SW480 (cell line): ENCODE measurements at regions not wholly inside any gene's neighbourhood (a gene's known extent, or its start where the extent isn't known, plus 50 kb on each side); places are given as distances from the start of the nearest gene placed in this dataset.
A peak's percentile ranks its signal among the peaks of the same experiment; 100 is the strongest.

ENCODE experiments used
- DNase-seq: peaks from one replicate; pipeline ENCODE4 v3.0.0-alpha.2; 2016; ENCODE audit warnings: low spot score

GRCh38 chr10:44030738-44031137 is 354.2 kb downstream of the CXCL12 start:
- no peak for DNase-seq

- no peak for DNase-seq
Observed at GRCh38 chr10:44030132-44030531, 354.8 kb downstream of the CXCL12 start.

- no peak for DNase-seq
Observed at GRCh38 chr10:44028384-44029137, 356.3 kb downstream of the CXCL12 start.

- no peak for DNase-seq
Observed at GRCh38 chr10:44024356-44025116, 360.4 kb downstream of the CXCL12 start.

GRCh38 chr10:44023517-44023916 is 361.4 kb downstream of the CXCL12 start:
- no peak for DNase-seq

GRCh38 chr10:44022203-44022602 is 362.7 kb downstream of the CXCL12 start:
- DNase-seq, result no peak

GRCh38 chr10:44020322-44021111 is 364.4 kb downstream of the CXCL12 start:
- no peak for DNase-seq

- DNase-seq, result no peak
Observed at GRCh38 chr10:44017483-44018145, 367.3 kb downstream of the CXCL12 start.

- no peak for DNase-seq
Observed at GRCh38 chr10:44016589-44017482, 368.1 kb downstream of the CXCL12 start.

- DNase-seq, result no peak
Observed at GRCh38 chr10:44015702-44016500, 367.2 kb upstream of the ZNF32 start.

- DNase-seq, result no peak
Observed at GRCh38 chr10:44014644-44015250, 366.1 kb upstream of the ZNF32 start.

- no peak for DNase-seq
Observed at GRCh38 chr10:44013981-44014380, 365.3 kb upstream of the ZNF32 start.

- DNase-seq, result no peak
Observed at GRCh38 chr10:44012921-44013320, 364.2 kb upstream of the ZNF32 start.

- no peak for DNase-seq
Observed at GRCh38 chr10:44011603-44011981, 362.9 kb upstream of the ZNF32 start.

- peak; percentile 34 for DNase-seq
Observed at GRCh38 chr10:44010873-44011602, 362.4 kb upstream of the ZNF32 start.

- no peak for DNase-seq
Observed at GRCh38 chr10:44009891-44010632, 361.4 kb upstream of the ZNF32 start.

- no peak for DNase-seq
Observed at GRCh38 chr10:44008917-44009709, 360.4 kb upstream of the ZNF32 start.
